AG09309 (cell line): ENCODE measurements at regions not wholly inside any gene's neighbourhood (a gene's known extent, or its start where the extent isn't known, plus 50 kb on each side); places are given as distances from the start of the nearest gene placed in this dataset.

Experiments
- DNase-seq: peaks from one replicate; pipeline ENCODE4 v3.0.0-alpha.2; 2010; ENCODE audit warnings: low read depth
- H3K4me3 ChIP-seq: 2 replicates; pipeline ENCODE4 v1.5.1; 2011; ENCODE audit warnings: mild to moderate bottlenecking, low read depth, low read length, moderate library complexity; ENCODE audit not compliant: control insufficient read depth
- TF ChIP-seq, protein P1 (sequence below): IDR thresholded peaks from 2 replicates; pipeline ENCODE4 v1.5.1; 2011; ENCODE audit warnings: mild to moderate bottlenecking, low read depth, low read length, inconsistent platforms; ENCODE audit not compliant: insufficient read depth, control insufficient read depth; ENCODE audit errors: missing control alignments

GRCh38 chr5:175591293-175591692 is 66.6 kb upstream of the HRH2 start:
- no peak overlapping the region for H3K4me3 ChIP-seq
- TF ChIP-seq, protein P1, sequence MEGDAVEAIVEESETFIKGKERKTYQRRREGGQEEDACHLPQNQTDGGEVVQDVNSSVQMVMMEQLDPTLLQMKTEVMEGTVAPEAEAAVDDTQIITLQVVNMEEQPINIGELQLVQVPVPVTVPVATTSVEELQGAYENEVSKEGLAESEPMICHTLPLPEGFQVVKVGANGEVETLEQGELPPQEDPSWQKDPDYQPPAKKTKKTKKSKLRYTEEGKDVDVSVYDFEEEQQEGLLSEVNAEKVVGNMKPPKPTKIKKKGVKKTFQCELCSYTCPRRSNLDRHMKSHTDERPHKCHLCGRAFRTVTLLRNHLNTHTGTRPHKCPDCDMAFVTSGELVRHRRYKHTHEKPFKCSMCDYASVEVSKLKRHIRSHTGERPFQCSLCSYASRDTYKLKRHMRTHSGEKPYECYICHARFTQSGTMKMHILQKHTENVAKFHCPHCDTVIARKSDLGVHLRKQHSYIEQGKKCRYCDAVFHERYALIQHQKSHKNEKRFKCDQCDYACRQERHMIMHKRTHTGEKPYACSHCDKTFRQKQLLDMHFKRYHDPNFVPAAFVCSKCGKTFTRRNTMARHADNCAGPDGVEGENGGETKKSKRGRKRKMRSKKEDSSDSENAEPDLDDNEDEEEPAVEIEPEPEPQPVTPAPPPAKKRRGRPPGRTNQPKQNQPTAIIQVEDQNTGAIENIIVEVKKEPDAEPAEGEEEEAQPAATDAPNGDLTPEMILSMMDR: no peak
- no peak for DNase-seq

DNA sequence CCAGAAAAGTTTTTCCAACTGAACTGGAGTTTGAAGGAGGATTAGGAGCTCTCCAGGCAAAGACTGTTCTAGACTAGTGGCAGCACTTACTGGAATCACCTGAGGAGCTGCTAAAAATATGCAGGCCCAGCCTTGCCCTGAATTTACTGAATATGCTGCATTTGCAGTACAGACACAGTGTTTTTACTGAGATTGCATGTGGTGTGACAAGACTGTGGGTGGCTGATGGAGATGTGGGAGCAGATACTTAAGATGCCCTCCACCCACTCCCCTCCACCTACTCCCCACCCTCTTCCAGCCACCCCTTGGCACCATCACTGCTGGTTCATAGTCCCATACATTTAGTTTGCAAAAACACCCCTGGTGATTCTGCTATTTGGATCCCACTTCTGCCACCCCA is 64.1 kb upstream of the HRH2 start:
- DNase-seq: no peak
- H3K4me3 ChIP-seq: no peak overlapping the region
- TF ChIP-seq, protein P1: no peak

- DNase-seq: no peak
- TF ChIP-seq, protein P1: no peak
- no peak overlapping the region for H3K4me3 ChIP-seq
Observed at GRCh38 chr5:175595905-175596304, 62.0 kb upstream of the HRH2 start.

- no peak overlapping the region for H3K4me3 ChIP-seq
- TF ChIP-seq, protein P1: no peak
- DNase-seq: no peak
Observed at GRCh38 chr5:175596761-175597189, 61.1 kb upstream of the HRH2 start.

GRCh38 chr5:175597718-175598117 is 60.2 kb upstream of the HRH2 start:
- H3K4me3 ChIP-seq: no peak overlapping the region
- DNase-seq: no peak
- TF ChIP-seq, protein P1: no peak

DNA sequence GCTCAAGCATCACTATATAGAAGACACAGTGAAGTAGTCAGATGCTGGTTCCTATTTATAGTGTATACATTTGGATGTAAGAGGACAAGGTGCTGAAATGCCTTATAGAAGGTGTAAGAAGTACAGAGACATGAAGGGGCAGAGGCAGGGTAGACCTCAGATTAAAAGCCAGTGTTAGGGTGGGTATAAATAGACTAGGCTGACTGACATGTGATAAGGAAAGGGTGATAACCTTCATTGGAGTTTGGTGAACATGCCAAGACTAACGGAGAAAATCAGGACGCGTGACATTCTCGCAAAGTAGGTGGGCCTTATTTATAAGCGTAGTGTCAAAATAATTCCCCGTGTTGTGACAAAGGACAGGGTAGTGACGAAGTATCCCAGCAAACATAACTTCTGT is 59.1 kb upstream of the HRH2 start:
- H3K4me3 ChIP-seq: no peak overlapping the region
- no peak for DNase-seq
- TF ChIP-seq, protein P1: no peak

DNA sequence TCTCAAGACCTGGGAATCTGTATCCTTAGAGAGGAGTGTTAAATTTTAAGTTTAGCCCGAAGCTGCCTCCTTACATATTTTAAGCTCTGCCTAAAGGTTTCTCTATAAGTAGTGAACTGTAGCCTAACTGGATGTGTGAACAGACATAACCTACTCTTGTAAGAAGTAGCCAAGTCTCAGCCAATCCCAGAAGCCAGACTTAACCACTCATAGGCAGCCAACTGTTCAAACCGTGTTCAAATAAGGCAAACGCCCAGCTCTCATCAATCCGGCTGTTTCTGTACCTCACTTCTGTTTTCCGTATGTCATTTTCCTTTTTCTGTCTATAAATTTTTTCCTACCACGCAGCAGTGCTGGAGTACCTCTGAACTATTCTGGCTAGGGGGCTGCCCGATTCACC is 58.7 kb upstream of the HRH2 start:
- H3K4me3 ChIP-seq: no peak overlapping the region
- no peak for DNase-seq
- TF ChIP-seq, protein P1: no peak
